ENCODE measurements at regions not wholly inside any gene's neighbourhood (a gene's known extent, or its start where the extent isn't known, plus 50 kb on each side); places are given as distances from the start of the nearest gene placed in this dataset.

DNA sequence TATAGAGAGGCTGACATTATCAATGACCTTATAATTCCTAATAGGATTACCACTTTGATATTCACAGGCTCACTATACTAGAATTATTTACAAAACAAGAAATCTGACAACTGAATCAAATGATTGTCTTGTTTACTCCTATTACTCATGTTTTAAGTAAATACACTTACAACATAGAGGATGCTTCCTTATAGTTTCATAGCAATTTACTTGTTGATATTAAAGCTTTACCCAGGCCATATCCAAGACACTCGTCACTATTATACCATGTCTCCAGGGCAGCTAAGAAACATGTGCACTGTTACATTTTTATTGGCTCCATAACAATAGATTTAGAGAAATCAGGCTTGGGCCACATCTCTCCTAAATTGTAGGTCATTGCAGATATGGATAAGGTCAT lies 276.9 kb downstream of the HGF start:
- no peak for DNase-seq
- no peaks in the 10 kb centered on the region for H3K36me3 ChIP-seq (ENCODE audit: control insufficient read depth, insufficient read depth, low read length)
- H3K27me3 Mint-ChIP-seq (ENCODE audit: insufficient read depth, unreplicated experiment) = peaks cover 6% of the 10 kb centered on the region
- no peaks in the 10 kb centered on the region for H3K27me3 ChIP-seq (replicated peaks; ENCODE audit: control insufficient read depth, insufficient read depth, low read length)
- CTCF ChIA-PET = no interaction called here
- H3K4me3 ChIP-seq (ENCODE audit: low read depth, low read length) = no peak overlapping the region
- no peaks in the 10 kb centered on the region for H3K4me1 ChIP-seq
- intact Hi-C loops (cut with micrococcal nuclease; ENCODE audit: unreplicated experiment) = loop anchor here (10.0 kb wide), 1 partner anchor 1082 kb away; no protein-coding TSS in a partner anchor
- H3K9me3 ChIP-seq = no peaks in the 10 kb centered on the region
- POLR2A ChIA-PET = no interaction called here
- no TSS peak for BruUV-seq (replicated peaks)
- H3K36me3 Mint-ChIP-seq (ENCODE audit: insufficient read depth, unreplicated experiment) = no peaks in the 10 kb centered on the region
- no peak overlapping the region for H3K4me3 Mint-ChIP-seq (ENCODE audit: unreplicated experiment)
- no peaks in the 10 kb centered on the region for H3K9me3 Mint-ChIP-seq (ENCODE audit: unreplicated experiment)
- no peak overlapping the region for H3K27ac Mint-ChIP-seq (ENCODE audit: unreplicated experiment)
- TF ChIP-seq, protein P1, sequence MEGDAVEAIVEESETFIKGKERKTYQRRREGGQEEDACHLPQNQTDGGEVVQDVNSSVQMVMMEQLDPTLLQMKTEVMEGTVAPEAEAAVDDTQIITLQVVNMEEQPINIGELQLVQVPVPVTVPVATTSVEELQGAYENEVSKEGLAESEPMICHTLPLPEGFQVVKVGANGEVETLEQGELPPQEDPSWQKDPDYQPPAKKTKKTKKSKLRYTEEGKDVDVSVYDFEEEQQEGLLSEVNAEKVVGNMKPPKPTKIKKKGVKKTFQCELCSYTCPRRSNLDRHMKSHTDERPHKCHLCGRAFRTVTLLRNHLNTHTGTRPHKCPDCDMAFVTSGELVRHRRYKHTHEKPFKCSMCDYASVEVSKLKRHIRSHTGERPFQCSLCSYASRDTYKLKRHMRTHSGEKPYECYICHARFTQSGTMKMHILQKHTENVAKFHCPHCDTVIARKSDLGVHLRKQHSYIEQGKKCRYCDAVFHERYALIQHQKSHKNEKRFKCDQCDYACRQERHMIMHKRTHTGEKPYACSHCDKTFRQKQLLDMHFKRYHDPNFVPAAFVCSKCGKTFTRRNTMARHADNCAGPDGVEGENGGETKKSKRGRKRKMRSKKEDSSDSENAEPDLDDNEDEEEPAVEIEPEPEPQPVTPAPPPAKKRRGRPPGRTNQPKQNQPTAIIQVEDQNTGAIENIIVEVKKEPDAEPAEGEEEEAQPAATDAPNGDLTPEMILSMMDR (IDR thresholded peaks at IDR 0.05; ENCODE audit: insufficient read depth in 1 of 2, low read depth in 1 of 2, low read length in 1 of 2, severe bottlenecking in 1 of 2, unreplicated experiment in 1 of 2) = no peak
- no peaks in the 10 kb centered on the region for H3K4me1 Mint-ChIP-seq (ENCODE audit: low read depth, unreplicated experiment)

- Mint-ChIP-seq H3K4me1 (ENCODE audit: low read depth, unreplicated experiment) (no peaks in the 10 kb centered on the region), H3K27ac (ENCODE audit: unreplicated experiment) (no peak overlapping the region)
These were observed 277.6 kb downstream of the HGF start for GRCh38 chr7:81492240-81492639.

DNA sequence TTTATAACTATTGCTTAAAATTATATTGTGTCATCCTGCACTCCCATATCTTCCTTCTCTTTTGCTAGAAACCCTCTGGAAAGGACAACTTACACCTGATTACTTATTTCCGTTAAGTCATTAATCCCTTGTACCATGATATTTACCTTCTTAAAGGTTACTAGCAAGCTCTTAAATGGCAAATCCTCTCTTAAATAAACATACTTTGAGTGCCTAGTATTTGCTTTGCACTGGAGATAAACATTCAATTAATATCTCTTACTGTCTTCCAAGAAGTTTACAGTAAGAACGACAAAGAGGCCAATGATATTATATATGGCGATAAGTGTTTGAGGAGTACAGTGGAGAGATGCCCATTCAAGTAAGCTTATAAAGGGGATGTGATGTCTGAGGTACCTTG lies 278.3 kb downstream of the HGF start:
- POLR2A ChIA-PET = no interaction called here
- no TSS peak for BruUV-seq (replicated peaks)
- H3K27me3 Mint-ChIP-seq (ENCODE audit: insufficient read depth, unreplicated experiment) = peaks cover 6% of the 10 kb centered on the region
- Histone ChIP-seq H3K27me3 (replicated peaks; ENCODE audit: control insufficient read depth, insufficient read depth, low read length) (no peaks in the 10 kb centered on the region), H3K36me3 (ENCODE audit: control insufficient read depth, insufficient read depth, low read length) (no peaks in the 10 kb centered on the region), H3K4me3 (ENCODE audit: low read depth, low read length) (no peak overlapping the region), H3K9me3 (no peaks in the 10 kb centered on the region), H3K4me1 (no peaks in the 10 kb centered on the region)
- TF ChIP-seq, protein P1 (IDR thresholded peaks at IDR 0.05; ENCODE audit: insufficient read depth in 1 of 2, low read depth in 1 of 2, low read length in 1 of 2, severe bottlenecking in 1 of 2, unreplicated experiment in 1 of 2) = no peak
- CTCF ChIA-PET = interaction anchor here (0.7 kb wide), 1 partner anchor 9 kb away, joined by 3 read pairs; no protein-coding TSS in a partner anchor
- no peak for DNase-seq
- H3K27ac Mint-ChIP-seq (ENCODE audit: unreplicated experiment) = no peak overlapping the region
- no peaks in the 10 kb centered on the region for H3K36me3 Mint-ChIP-seq (ENCODE audit: insufficient read depth, unreplicated experiment)
- H3K4me1 Mint-ChIP-seq (ENCODE audit: low read depth, unreplicated experiment) = no peaks in the 10 kb centered on the region
- no peaks in the 10 kb centered on the region for H3K9me3 Mint-ChIP-seq (ENCODE audit: unreplicated experiment)
- intact Hi-C loops (cut with micrococcal nuclease; ENCODE audit: unreplicated experiment) = loop anchor here (10.0 kb wide), 1 partner anchor 1083 kb away; no protein-coding TSS in a partner anchor
- H3K4me3 Mint-ChIP-seq (ENCODE audit: unreplicated experiment) = no peak overlapping the region

More at GRCh38 chr7:81492240-81492639, 277.6 kb downstream of the HGF start:
- ChIA-PET CTCF (no interaction called here), POLR2A (no interaction called here)
- Histone ChIP-seq H3K9me3 (no peaks in the 10 kb centered on the region), H3K4me1 (no peaks in the 10 kb centered on the region), H3K27me3 (replicated peaks; ENCODE audit: control insufficient read depth, insufficient read depth, low read length) (no peaks in the 10 kb centered on the region), H3K4me3 (ENCODE audit: low read depth, low read length) (no peak overlapping the region), H3K36me3 (ENCODE audit: control insufficient read depth, insufficient read depth, low read length) (no peaks in the 10 kb centered on the region)
- TF ChIP-seq, protein P1 (IDR thresholded peaks at IDR 0.05; ENCODE audit: insufficient read depth in 1 of 2, low read depth in 1 of 2, low read length in 1 of 2, severe bottlenecking in 1 of 2, unreplicated experiment in 1 of 2) = no peak
- BruUV-seq (replicated peaks) = no TSS peak
- DNase-seq = no peak
- Mint-ChIP-seq H3K9me3 (ENCODE audit: unreplicated experiment) (no peaks in the 10 kb centered on the region), H3K27me3 (ENCODE audit: insufficient read depth, unreplicated experiment) (peaks cover 6% of the 10 kb centered on the region), H3K4me3 (ENCODE audit: unreplicated experiment) (no peak overlapping the region), H3K36me3 (ENCODE audit: insufficient read depth, unreplicated experiment) (no peaks in the 10 kb centered on the region)
- intact Hi-C loops (cut with micrococcal nuclease; ENCODE audit: unreplicated experiment) = loop anchor here (10.0 kb wide), 1 partner anchor 1083 kb away; no protein-coding TSS in a partner anchor
